ENCODE measurements at regions not wholly inside any gene's neighbourhood (a gene's known extent, or its start where the extent isn't known, plus 50 kb on each side); places are given as distances from the start of the nearest gene placed in this dataset.

GRCh38 chr6:168948002-168948401 lies 305.6 kb downstream of the THBS2 start:
- Mint-ChIP-seq H3K36me3 (ENCODE audit: low read depth) (no peaks in the 10 kb centered on the region), H3K27me3 (ENCODE audit: insufficient read depth) (peaks cover 22% of the 10 kb centered on the region)
- no peak for DNase-seq

GRCh38 chr6:168943231-168943905 lies 310.3 kb downstream of the THBS2 start:
- H3K36me3 Mint-ChIP-seq (ENCODE audit: low read depth) = no peaks in the 10 kb centered on the region
- H3K9me3 Mint-ChIP-seq = no peaks in the 10 kb centered on the region
- no peaks in the 10 kb centered on the region; the same call in 1 of the 2 replicates for H3K4me1 Mint-ChIP-seq (ENCODE audit: low read depth)
- TF ChIP-seq CTCF (IDR thresholded peaks at IDR 0.05) = no peak
- no peak overlapping the region for H3K4me3 Mint-ChIP-seq
- H3K27me3 Mint-ChIP-seq (ENCODE audit: insufficient read depth) = peaks cover 34% of the 10 kb centered on the region
- H3K27ac Mint-ChIP-seq = no peak overlapping the region
- no peak for DNase-seq

More at GRCh38 chr6:168948002-168948401, 305.6 kb downstream of the THBS2 start:
- no peak overlapping the region for H3K4me3 Mint-ChIP-seq
- no peak for TF ChIP-seq CTCF (IDR thresholded peaks at IDR 0.05)
- H3K27ac Mint-ChIP-seq = no peak overlapping the region
- no peaks in the 10 kb centered on the region for H3K9me3 Mint-ChIP-seq
- no peaks in the 10 kb centered on the region; the same call in 1 of the 2 replicates for H3K4me1 Mint-ChIP-seq (ENCODE audit: low read depth)

- Mint-ChIP-seq H3K27ac (no peak overlapping the region), H3K4me1 (ENCODE audit: low read depth) (no peaks in the 10 kb centered on the region; the same call in 1 of the 2 replicates), H3K36me3 (ENCODE audit: low read depth) (no peaks in the 10 kb centered on the region), H3K9me3 (no peaks in the 10 kb centered on the region), H3K4me3 (no peak overlapping the region), H3K27me3 (ENCODE audit: insufficient read depth) (peaks cover 26% of the 10 kb centered on the region)
- TF ChIP-seq CTCF (IDR thresholded peaks at IDR 0.05) = no peak
- DNase-seq = no peak
Observed at GRCh38 chr6:168942646-168943045, 311.0 kb downstream of the THBS2 start.

- no peaks in the 10 kb centered on the region for H3K9me3 Mint-ChIP-seq
- no peak for DNase-seq
- H3K4me1 Mint-ChIP-seq (ENCODE audit: low read depth) = peaks cover 11% of the 10 kb centered on the region
- H3K36me3 Mint-ChIP-seq (ENCODE audit: low read depth) = no peaks in the 10 kb centered on the region
- peaks cover 25% of the 10 kb centered on the region for H3K27me3 Mint-ChIP-seq (ENCODE audit: insufficient read depth)
- no peak overlapping the region for H3K4me3 Mint-ChIP-seq
- H3K27ac Mint-ChIP-seq = no peak overlapping the region
- TF ChIP-seq CTCF (IDR thresholded peaks at IDR 0.05) = no peak
Observed at GRCh38 chr6:168941036-168941435, 312.6 kb downstream of the THBS2 start.

- TF ChIP-seq CTCF (IDR thresholded peaks at IDR 0.05) = no peak
- Mint-ChIP-seq H3K27ac (no peak overlapping the region), H3K36me3 (ENCODE audit: low read depth) (no peaks in the 10 kb centered on the region), H3K4me3 (no peak overlapping the region), H3K27me3 (ENCODE audit: insufficient read depth) (peaks cover 25% of the 10 kb centered on the region), H3K4me1 (ENCODE audit: low read depth) (peaks cover 14% of the 10 kb centered on the region), H3K9me3 (no peaks in the 10 kb centered on the region)
- no peak for DNase-seq
Observed at GRCh38 chr6:168939796-168940195, 313.9 kb downstream of the THBS2 start.

Measured in HFFc6 (cell line).